ENCODE measurements at regions not wholly inside any gene's neighbourhood (a gene's known extent, or its start where the extent isn't known, plus 50 kb on each side); places are given as distances from the start of the nearest gene placed in this dataset.

GRCh38 chr15:97747342-97747741 lies 213.2 kb upstream of the ARRDC4 start:
- Histone ChIP-seq H3K4me3 (ENCODE audit: low read depth in 1 of 5, low read length in 5 of 5) (no peak overlapping the region), H3K9ac (ENCODE audit: low read length in 5 of 5) (no peak overlapping the region), H3K9me3 (ENCODE audit: control insufficient read depth in 5 of 5, low read length in 5 of 5) (no peaks in the 10 kb centered on the region), H3K27me3 (ENCODE audit: control insufficient read depth in 5 of 5, insufficient read depth in 4 of 5, low read length in 5 of 5) (peaks cover 0 to 6% (median 3%) of the 10 kb centered on the region in 5 donors), H3K4me1 (ENCODE audit: control insufficient read depth in 5 of 5, insufficient read depth in 5 of 5, low read length in 5 of 5) (no peaks in the 10 kb centered on the region), H3K36me3 (ENCODE audit: control insufficient read depth in 5 of 5, insufficient read depth in 5 of 5, low read length in 5 of 5) (no peaks in the 10 kb centered on the region), H3K27ac (ENCODE audit: low read depth, low read length) (no peak overlapping the region)

DNA sequence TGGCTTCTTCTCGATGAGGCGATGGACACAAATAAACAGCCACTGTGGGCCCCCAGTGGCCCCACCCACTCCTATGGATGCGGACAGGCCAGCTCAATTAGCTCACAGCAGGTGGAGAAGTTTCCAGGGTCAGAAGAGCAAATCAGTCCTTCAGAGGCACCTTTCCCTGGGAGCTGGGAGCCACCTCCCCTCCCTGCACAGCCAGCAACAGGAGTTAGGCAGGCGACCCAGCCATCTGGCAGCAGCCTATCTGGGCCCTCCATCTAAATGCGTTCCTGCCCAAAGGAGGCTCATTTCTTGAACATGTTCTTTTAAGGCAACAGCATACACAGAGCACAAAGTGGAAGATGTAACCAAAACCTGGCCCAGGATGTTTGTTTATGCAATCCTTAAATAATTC lies 211.9 kb upstream of the ARRDC4 start:
- H3K9ac ChIP-seq (ENCODE audit: low read length in 5 of 5) = no peak overlapping the region
- H3K27me3 ChIP-seq (ENCODE audit: control insufficient read depth in 5 of 5, insufficient read depth in 4 of 5, low read length in 5 of 5) = peaks cover 0 to 6% (median 3%) of the 10 kb centered on the region in 5 donors
- H3K4me3 ChIP-seq (ENCODE audit: low read depth in 1 of 5, low read length in 5 of 5) = no peak overlapping the region
- no peaks in the 10 kb centered on the region for H3K36me3 ChIP-seq (ENCODE audit: control insufficient read depth in 5 of 5, insufficient read depth in 5 of 5, low read length in 5 of 5)
- no peaks in the 10 kb centered on the region for H3K4me1 ChIP-seq (ENCODE audit: control insufficient read depth in 5 of 5, insufficient read depth in 5 of 5, low read length in 5 of 5)
- H3K9me3 ChIP-seq (ENCODE audit: control insufficient read depth in 5 of 5, low read length in 5 of 5) = no peaks in the 10 kb centered on the region
- H3K27ac ChIP-seq (ENCODE audit: low read depth, low read length) = no peak overlapping the region

- no peak overlapping the region for H3K9ac ChIP-seq (ENCODE audit: low read length in 5 of 5)
- H3K4me3 ChIP-seq (ENCODE audit: low read depth in 1 of 5, low read length in 5 of 5) = no peak overlapping the region
- no peaks in the 10 kb centered on the region for H3K9me3 ChIP-seq (ENCODE audit: control insufficient read depth in 5 of 5, low read length in 5 of 5)
- no peaks in the 10 kb centered on the region for H3K4me1 ChIP-seq (ENCODE audit: control insufficient read depth in 5 of 5, insufficient read depth in 5 of 5, low read length in 5 of 5)
- no peaks in the 10 kb centered on the region for H3K36me3 ChIP-seq (ENCODE audit: control insufficient read depth in 5 of 5, insufficient read depth in 5 of 5, low read length in 5 of 5)
- H3K27ac ChIP-seq (ENCODE audit: low read depth, low read length) = no peak overlapping the region
- peaks cover 0 to 6% (median 3%) of the 10 kb centered on the region in 5 donors for H3K27me3 ChIP-seq (ENCODE audit: control insufficient read depth in 5 of 5, insufficient read depth in 4 of 5, low read length in 5 of 5)
These were observed 210.4 kb upstream of the ARRDC4 start for GRCh38 chr15:97750060-97750459.

GRCh38 chr15:97755726-97756125 lies 204.8 kb upstream of the ARRDC4 start:
- no peak overlapping the region for H3K4me3 ChIP-seq (ENCODE audit: low read depth in 1 of 5, low read length in 5 of 5)
- no peaks in the 10 kb centered on the region for H3K36me3 ChIP-seq (ENCODE audit: control insufficient read depth in 5 of 5, insufficient read depth in 5 of 5, low read length in 5 of 5)
- H3K9me3 ChIP-seq (ENCODE audit: control insufficient read depth in 5 of 5, low read length in 5 of 5) = no peaks in the 10 kb centered on the region
- no peak overlapping the region for H3K9ac ChIP-seq (ENCODE audit: low read length in 5 of 5)
- H3K27me3 ChIP-seq (ENCODE audit: control insufficient read depth in 5 of 5, insufficient read depth in 4 of 5, low read length in 5 of 5) = peaks cover 2 to 6% (median 4%) of the 10 kb centered on the region in 5 donors
- no peak overlapping the region for H3K27ac ChIP-seq (ENCODE audit: low read depth, low read length)
- H3K4me1 ChIP-seq (ENCODE audit: control insufficient read depth in 5 of 5, insufficient read depth in 5 of 5, low read length in 5 of 5) = no peaks in the 10 kb centered on the region

DNA sequence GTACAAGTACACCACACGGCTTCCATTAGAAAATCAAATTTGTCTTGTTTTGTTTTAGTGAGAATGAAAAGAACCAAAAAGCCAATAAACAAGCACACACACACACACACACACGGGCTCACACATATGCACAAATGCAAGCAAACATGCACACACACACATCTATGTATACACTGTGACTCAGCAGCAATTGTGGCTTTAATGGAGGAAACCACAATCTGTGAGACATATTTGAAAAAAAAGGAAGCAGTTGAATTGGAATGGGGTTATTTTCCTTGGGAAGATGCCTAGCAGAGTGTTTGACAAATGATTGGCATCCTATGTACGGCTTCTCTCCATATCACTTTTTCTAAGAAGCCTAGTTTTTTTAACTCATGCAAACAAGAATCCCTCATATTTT lies 201.1 kb upstream of the ARRDC4 start:
- H3K36me3 ChIP-seq (ENCODE audit: control insufficient read depth in 5 of 5, insufficient read depth in 5 of 5, low read length in 5 of 5) = no peaks in the 10 kb centered on the region
- H3K4me1 ChIP-seq (ENCODE audit: control insufficient read depth in 5 of 5, insufficient read depth in 5 of 5, low read length in 5 of 5) = no peaks in the 10 kb centered on the region
- no peak overlapping the region for H3K9ac ChIP-seq (ENCODE audit: low read length in 5 of 5)
- H3K9me3 ChIP-seq (ENCODE audit: control insufficient read depth in 5 of 5, low read length in 5 of 5) = no peaks in the 10 kb centered on the region
- H3K27me3 ChIP-seq (ENCODE audit: control insufficient read depth in 5 of 5, insufficient read depth in 4 of 5, low read length in 5 of 5) = peaks cover 0 to 12% (median 6%) of the 10 kb centered on the region in 5 donors
- no peak overlapping the region for H3K27ac ChIP-seq (ENCODE audit: low read depth, low read length)
- H3K4me3 ChIP-seq (ENCODE audit: low read depth in 1 of 5, low read length in 5 of 5) = no peak overlapping the region

GRCh38 chr15:97761110-97761509 lies 199.4 kb upstream of the ARRDC4 start:
- Histone ChIP-seq H3K27ac (ENCODE audit: low read depth, low read length) (no peak overlapping the region), H3K4me3 (ENCODE audit: low read depth in 1 of 5, low read length in 5 of 5) (no peak overlapping the region), H3K27me3 (ENCODE audit: control insufficient read depth in 5 of 5, insufficient read depth in 4 of 5, low read length in 5 of 5) (peaks cover 0 to 12% (median 6%) of the 10 kb centered on the region in 5 donors), H3K9me3 (ENCODE audit: control insufficient read depth in 5 of 5, low read length in 5 of 5) (no peaks in the 10 kb centered on the region), H3K4me1 (ENCODE audit: control insufficient read depth in 5 of 5, insufficient read depth in 5 of 5, low read length in 5 of 5) (no peaks in the 10 kb centered on the region), H3K36me3 (ENCODE audit: control insufficient read depth in 5 of 5, insufficient read depth in 5 of 5, low read length in 5 of 5) (no peaks in the 10 kb centered on the region), H3K9ac (ENCODE audit: low read length in 5 of 5) (no peak overlapping the region)

GRCh38 chr15:97783240-97783639 lies 177.3 kb upstream of the ARRDC4 start:
- no peak overlapping the region for H3K4me3 ChIP-seq (ENCODE audit: low read depth in 1 of 5, low read length in 5 of 5)
- no peaks in the 10 kb centered on the region for H3K36me3 ChIP-seq (ENCODE audit: control insufficient read depth in 5 of 5, insufficient read depth in 5 of 5, low read length in 5 of 5)
- peaks cover 0 to under 1% (median 0%) of the 10 kb centered on the region in 5 donors for H3K9me3 ChIP-seq (ENCODE audit: control insufficient read depth in 5 of 5, low read length in 5 of 5)
- no peak overlapping the region for H3K27ac ChIP-seq (ENCODE audit: low read depth, low read length)
- no peaks in the 10 kb centered on the region for H3K4me1 ChIP-seq (ENCODE audit: control insufficient read depth in 5 of 5, insufficient read depth in 5 of 5, low read length in 5 of 5)
- no peaks in the 10 kb centered on the region for H3K27me3 ChIP-seq (ENCODE audit: control insufficient read depth in 5 of 5, insufficient read depth in 4 of 5, low read length in 5 of 5)
- no peak overlapping the region for H3K9ac ChIP-seq (ENCODE audit: low read length in 5 of 5)

DNA sequence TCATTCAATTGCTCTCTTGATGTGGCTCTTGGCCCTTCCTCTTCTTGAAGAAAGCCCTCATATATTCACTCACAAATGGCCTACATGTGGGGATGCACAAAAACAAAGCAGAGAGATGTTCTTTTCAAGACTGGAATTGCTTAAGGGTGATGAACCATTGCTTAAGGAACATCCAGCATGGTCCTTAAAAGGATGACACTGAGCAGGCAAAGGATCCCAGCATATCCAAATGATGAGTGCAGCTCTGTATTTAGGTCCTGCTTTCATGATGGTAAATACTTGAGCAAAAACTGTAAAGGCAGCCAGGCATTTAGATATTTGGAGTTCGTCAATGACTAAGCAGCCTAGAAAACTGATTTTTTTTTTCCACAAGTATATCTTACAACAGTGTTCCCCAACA lies 173.8 kb upstream of the ARRDC4 start:
- H3K4me1 ChIP-seq (ENCODE audit: control insufficient read depth in 5 of 5, insufficient read depth in 5 of 5, low read length in 5 of 5) = no peaks in the 10 kb centered on the region
- H3K4me3 ChIP-seq (ENCODE audit: low read depth in 1 of 5, low read length in 5 of 5) = no peak overlapping the region
- no peak overlapping the region for H3K9ac ChIP-seq (ENCODE audit: low read length in 5 of 5)
- H3K27ac ChIP-seq (ENCODE audit: low read depth, low read length) = no peak overlapping the region
- H3K36me3 ChIP-seq (ENCODE audit: control insufficient read depth in 5 of 5, insufficient read depth in 5 of 5, low read length in 5 of 5) = no peaks in the 10 kb centered on the region
- no peaks in the 10 kb centered on the region for H3K9me3 ChIP-seq (ENCODE audit: control insufficient read depth in 5 of 5, low read length in 5 of 5)
- peaks cover 0 to 3% (median 0%) of the 10 kb centered on the region in 5 donors for H3K27me3 ChIP-seq (ENCODE audit: control insufficient read depth in 5 of 5, insufficient read depth in 4 of 5, low read length in 5 of 5)

- peaks cover 0 to 5% (median 0%) of the 10 kb centered on the region in 5 donors for H3K27me3 ChIP-seq (ENCODE audit: control insufficient read depth in 5 of 5, insufficient read depth in 4 of 5, low read length in 5 of 5)
- no peak overlapping the region for H3K9ac ChIP-seq (ENCODE audit: low read length in 5 of 5)
- H3K27ac ChIP-seq (ENCODE audit: low read depth, low read length) = no peak overlapping the region
- H3K4me3 ChIP-seq (ENCODE audit: low read depth in 1 of 5, low read length in 5 of 5) = no peak overlapping the region
- H3K4me1 ChIP-seq (ENCODE audit: control insufficient read depth in 5 of 5, insufficient read depth in 5 of 5, low read length in 5 of 5) = no peaks in the 10 kb centered on the region
- H3K9me3 ChIP-seq (ENCODE audit: control insufficient read depth in 5 of 5, low read length in 5 of 5) = no peaks in the 10 kb centered on the region
- no peaks in the 10 kb centered on the region for H3K36me3 ChIP-seq (ENCODE audit: control insufficient read depth in 5 of 5, insufficient read depth in 5 of 5, low read length in 5 of 5)
These were observed 170.3 kb upstream of the ARRDC4 start for GRCh38 chr15:97790180-97790579.

DNA sequence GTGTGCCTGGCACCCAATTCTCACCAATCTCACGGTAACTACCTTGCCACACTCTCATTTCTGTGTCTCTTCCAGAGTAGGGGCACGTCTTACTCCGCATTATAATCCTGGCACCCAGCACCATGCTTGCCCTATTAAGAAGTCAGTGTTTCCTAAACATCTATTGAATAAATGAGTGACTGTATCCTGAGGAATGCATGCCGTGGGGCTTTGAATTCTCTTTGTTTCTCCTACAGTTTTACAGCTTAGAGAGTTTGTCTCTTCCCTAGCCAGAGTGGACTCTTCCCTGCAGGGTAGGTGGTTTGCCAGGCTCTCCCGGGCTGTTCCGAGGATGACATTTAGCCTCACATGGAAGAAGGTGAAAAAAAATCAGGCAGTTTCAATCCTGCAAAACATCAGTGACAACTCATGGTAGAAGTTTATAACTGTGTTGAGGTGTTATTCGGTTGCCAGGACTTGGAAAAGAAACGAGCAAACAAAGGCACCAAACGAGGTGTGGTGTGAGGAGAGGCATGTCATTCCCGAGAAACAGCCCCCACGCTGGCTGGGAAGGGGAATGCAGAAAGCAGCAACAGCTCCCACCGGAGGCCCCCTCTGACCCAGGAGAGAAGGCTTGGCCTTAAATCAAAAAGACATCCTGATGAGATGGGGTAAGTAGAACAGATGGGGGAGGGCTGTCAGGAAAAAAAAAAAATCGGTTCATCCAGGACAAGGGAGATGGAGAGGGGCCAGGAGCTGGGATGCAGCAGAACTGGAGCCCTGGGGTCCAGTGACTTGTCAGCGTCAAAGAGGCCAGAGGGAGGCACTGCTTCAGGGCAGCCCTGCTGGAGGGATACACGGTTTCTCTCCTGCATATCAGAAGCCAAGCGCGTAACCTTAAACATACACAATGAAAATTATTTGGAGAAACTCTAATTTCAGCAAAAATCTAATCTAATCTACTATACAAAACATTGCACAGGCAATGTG lies 168.4 kb upstream of the ARRDC4 start:
- Histone ChIP-seq H3K9ac (ENCODE audit: low read length in 5 of 5) (no peak overlapping the region), H3K36me3 (ENCODE audit: control insufficient read depth in 5 of 5, insufficient read depth in 5 of 5, low read length in 5 of 5) (no peaks in the 10 kb centered on the region), H3K4me3 (ENCODE audit: low read depth in 1 of 5, low read length in 5 of 5) (no peak overlapping the region), H3K4me1 (ENCODE audit: control insufficient read depth in 5 of 5, insufficient read depth in 5 of 5, low read length in 5 of 5) (no peaks in the 10 kb centered on the region), H3K9me3 (ENCODE audit: control insufficient read depth in 5 of 5, low read length in 5 of 5) (no peaks in the 10 kb centered on the region), H3K27ac (ENCODE audit: low read depth, low read length) (no peak overlapping the region), H3K27me3 (ENCODE audit: control insufficient read depth in 5 of 5, insufficient read depth in 4 of 5, low read length in 5 of 5) (peaks cover 0 to 5% (median 0%) of the 10 kb centered on the region in 5 donors)
